OCI-LY7 (cell line): ENCODE measurements at regions not wholly inside any gene's neighbourhood (a gene's known extent, or its start where the extent isn't known, plus 50 kb on each side); places are given as distances from the start of the nearest gene placed in this dataset.

ENCODE experiments used
- EZH2phosphoT487 ChIP-seq: fragments of 200-600 bp; sonication (generic); IDR thresholded peaks from 2 replicates; pipeline ENCODE4 v1.6.1; 2018; ENCODE audit warnings: low read depth, borderline replicate concordance, mild to moderate bottlenecking, mixed run types, antibody characterized with exemption, low read length, moderate library complexity, mixed read lengths
- TF ChIP-seq, protein P1 (sequence below): fragments of 200-600 bp; sonication (generic); conservative IDR thresholded peaks from 2 replicates; pipeline ENCODE4 v1.5.1; 2014; ENCODE audit warnings: mild to moderate bottlenecking, antibody characterized with exemption, low read length, moderate library complexity, mixed read lengths

DNA sequence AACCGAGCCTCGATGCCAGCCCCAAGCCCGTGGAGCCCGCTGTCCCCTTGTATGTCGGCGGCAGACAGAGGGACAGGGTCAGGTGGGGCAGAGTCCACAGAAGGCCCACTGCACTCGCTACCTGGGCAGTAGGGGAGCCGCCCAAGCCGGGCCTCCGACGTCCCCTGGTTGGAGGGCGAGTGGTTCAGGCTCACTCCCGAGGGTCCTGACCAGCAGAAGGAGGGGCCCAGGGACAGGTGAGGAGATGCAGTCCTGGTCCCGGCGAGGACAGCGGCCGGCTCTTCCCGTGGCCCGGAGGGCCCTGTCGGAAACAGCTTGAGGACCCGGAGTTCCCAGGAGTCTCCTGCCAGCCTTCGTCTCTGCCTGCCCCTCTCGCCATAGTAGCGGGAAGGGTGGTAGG, 216.7 kb upstream of the SFSWAP start:
- TF ChIP-seq, protein P1, sequence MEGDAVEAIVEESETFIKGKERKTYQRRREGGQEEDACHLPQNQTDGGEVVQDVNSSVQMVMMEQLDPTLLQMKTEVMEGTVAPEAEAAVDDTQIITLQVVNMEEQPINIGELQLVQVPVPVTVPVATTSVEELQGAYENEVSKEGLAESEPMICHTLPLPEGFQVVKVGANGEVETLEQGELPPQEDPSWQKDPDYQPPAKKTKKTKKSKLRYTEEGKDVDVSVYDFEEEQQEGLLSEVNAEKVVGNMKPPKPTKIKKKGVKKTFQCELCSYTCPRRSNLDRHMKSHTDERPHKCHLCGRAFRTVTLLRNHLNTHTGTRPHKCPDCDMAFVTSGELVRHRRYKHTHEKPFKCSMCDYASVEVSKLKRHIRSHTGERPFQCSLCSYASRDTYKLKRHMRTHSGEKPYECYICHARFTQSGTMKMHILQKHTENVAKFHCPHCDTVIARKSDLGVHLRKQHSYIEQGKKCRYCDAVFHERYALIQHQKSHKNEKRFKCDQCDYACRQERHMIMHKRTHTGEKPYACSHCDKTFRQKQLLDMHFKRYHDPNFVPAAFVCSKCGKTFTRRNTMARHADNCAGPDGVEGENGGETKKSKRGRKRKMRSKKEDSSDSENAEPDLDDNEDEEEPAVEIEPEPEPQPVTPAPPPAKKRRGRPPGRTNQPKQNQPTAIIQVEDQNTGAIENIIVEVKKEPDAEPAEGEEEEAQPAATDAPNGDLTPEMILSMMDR: no peak
- TF ChIP-seq EZH2phosphoT487: no peak
